Chondrocyte (in vitro differentiated cells): ENCODE measurements at regions not wholly inside any gene's neighbourhood (a gene's known extent, or its start where the extent isn't known, plus 50 kb on each side); places are given as distances from the start of the nearest gene placed in this dataset.
A peak's percentile ranks its signal among the peaks of the same experiment; 100 is the strongest.
"Not testable (repeated sequence)": the region's sequence is repeated elsewhere in the genome, so short reads cannot be mapped to it uniquely, and the experiment has no call there.

Source experiments
- DNase-seq: peaks from one replicate; pipeline ENCODE4 v3.0.0; 2021; ENCODE audit warnings: mixed read lengths, low spot score
- H3K27ac Mint-ChIP-seq: one replicate; pipeline ENCODE4 v1.8.0; 2021; ENCODE audit warnings: mild to moderate bottlenecking, moderate library complexity, mixed read lengths; ENCODE audit not compliant: unreplicated experiment
- H3K27me3 Mint-ChIP-seq: 2 replicates; pipeline ENCODE4 v1.8.0; 2021; ENCODE audit warnings: low read depth, mixed read lengths
- H3K36me3 Mint-ChIP-seq: 2 replicates; pipeline ENCODE4 v1.8.0; 2021; ENCODE audit warnings: low read depth, mixed read lengths
- H3K4me1 Mint-ChIP-seq: 2 replicates; pipeline ENCODE4 v1.8.0; 2021; ENCODE audit warnings: low read depth, mild to moderate bottlenecking, mixed read lengths
- H3K4me3 Mint-ChIP-seq: one replicate; pipeline ENCODE4 v1.8.0; 2021; ENCODE audit warnings: mild to moderate bottlenecking, moderate library complexity, mixed read lengths; ENCODE audit not compliant: unreplicated experiment
- H3K9me3 Mint-ChIP-seq: 2 replicates; pipeline ENCODE4 v1.8.0; 2021; ENCODE audit warnings: low read depth, mixed read lengths

GRCh38 chr9:40097992-40098391 is 742.5 kb downstream of the SPATA31A1 start:
- not testable (repeated sequence) for DNase-seq, H3K36me3 Mint-ChIP-seq, H3K27me3 Mint-ChIP-seq, H3K4me1 Mint-ChIP-seq, H3K27ac Mint-ChIP-seq, H3K9me3 Mint-ChIP-seq, H3K4me3 Mint-ChIP-seq

GRCh38 chr9:40106003-40106782 is 750.7 kb downstream of the SPATA31A1 start:
- H3K9me3 Mint-ChIP-seq, H3K36me3 Mint-ChIP-seq, DNase-seq, H3K4me1 Mint-ChIP-seq, H3K27me3 Mint-ChIP-seq: not testable (repeated sequence)
- H3K4me3 Mint-ChIP-seq = peak overlapping the region; percentile 85
- H3K27ac Mint-ChIP-seq = peak overlapping the region; percentile 95

- H3K9me3 Mint-ChIP-seq, H3K4me1 Mint-ChIP-seq, H3K27me3 Mint-ChIP-seq, H3K27ac Mint-ChIP-seq, DNase-seq, H3K36me3 Mint-ChIP-seq, H3K4me3 Mint-ChIP-seq: not testable (repeated sequence)
Observed at GRCh38 chr9:40106783-40107248, 751.3 kb downstream of the SPATA31A1 start.

GRCh38 chr9:40107251-40107650 is 751.8 kb downstream of the SPATA31A1 start:
- not testable (repeated sequence) for H3K27ac Mint-ChIP-seq, H3K9me3 Mint-ChIP-seq

GRCh38 chr9:40108465-40108864 is 753.0 kb downstream of the SPATA31A1 start:
- H3K9me3 Mint-ChIP-seq, H3K36me3 Mint-ChIP-seq: not testable (repeated sequence)

More at GRCh38 chr9:40107251-40107650, 751.8 kb downstream of the SPATA31A1 start:
- not testable (repeated sequence) for H3K4me1 Mint-ChIP-seq, DNase-seq, H3K36me3 Mint-ChIP-seq, H3K4me3 Mint-ChIP-seq, H3K27me3 Mint-ChIP-seq

GRCh38 chr9:40110751-40111150 is 755.3 kb downstream of the SPATA31A1 start:
- not testable (repeated sequence) for H3K36me3 Mint-ChIP-seq, H3K4me3 Mint-ChIP-seq, DNase-seq, H3K9me3 Mint-ChIP-seq, H3K4me1 Mint-ChIP-seq, H3K27ac Mint-ChIP-seq, H3K27me3 Mint-ChIP-seq

More at GRCh38 chr9:40108465-40108864, 753.0 kb downstream of the SPATA31A1 start:
- not testable (repeated sequence) for H3K27ac Mint-ChIP-seq, DNase-seq, H3K4me1 Mint-ChIP-seq, H3K27me3 Mint-ChIP-seq, H3K4me3 Mint-ChIP-seq

- H3K36me3 Mint-ChIP-seq, H3K27me3 Mint-ChIP-seq, DNase-seq, H3K27ac Mint-ChIP-seq, H3K4me1 Mint-ChIP-seq, H3K4me3 Mint-ChIP-seq, H3K9me3 Mint-ChIP-seq: not testable (repeated sequence)
Observed at GRCh38 chr9:40111571-40111970, 756.1 kb downstream of the SPATA31A1 start.

GRCh38 chr9:40130598-40130997 is 775.1 kb downstream of the SPATA31A1 start:
- H3K27me3 Mint-ChIP-seq, H3K4me3 Mint-ChIP-seq, DNase-seq, H3K4me1 Mint-ChIP-seq, H3K27ac Mint-ChIP-seq, H3K36me3 Mint-ChIP-seq, H3K9me3 Mint-ChIP-seq: not testable (repeated sequence)

- not testable (repeated sequence) for H3K27ac Mint-ChIP-seq, H3K9me3 Mint-ChIP-seq, H3K4me1 Mint-ChIP-seq, H3K27me3 Mint-ChIP-seq, H3K36me3 Mint-ChIP-seq, DNase-seq, H3K4me3 Mint-ChIP-seq
Observed at GRCh38 chr9:40169204-40169603, 813.7 kb downstream of the SPATA31A1 start.

GRCh38 chr9:40173316-40173715 is 817.8 kb downstream of the SPATA31A1 start:
- not testable (repeated sequence) for H3K36me3 Mint-ChIP-seq, H3K4me3 Mint-ChIP-seq, H3K27ac Mint-ChIP-seq, H3K9me3 Mint-ChIP-seq, H3K4me1 Mint-ChIP-seq, DNase-seq, H3K27me3 Mint-ChIP-seq

- H3K27me3 Mint-ChIP-seq, H3K9me3 Mint-ChIP-seq, H3K27ac Mint-ChIP-seq, H3K4me3 Mint-ChIP-seq, H3K36me3 Mint-ChIP-seq, H3K4me1 Mint-ChIP-seq, DNase-seq: not testable (repeated sequence)
Observed at GRCh38 chr9:40174035-40174434, 818.6 kb downstream of the SPATA31A1 start.
